Suppressor macrophage treated with lipopolysaccharide for 4 hours (primary cell): ENCODE measurements at regions not wholly inside any gene's neighbourhood (a gene's known extent, or its start where the extent isn't known, plus 50 kb on each side); places are given as distances from the start of the nearest gene placed in this dataset.

Experiments
- DNase-seq: peaks from one replicate; pipeline ENCODE4 v3.0.0-alpha.2; 2020

- no peak for DNase-seq
Measured at GRCh38 chr20:52476074-52476750, 284.6 kb upstream of the ZFP64 start.

DNA sequence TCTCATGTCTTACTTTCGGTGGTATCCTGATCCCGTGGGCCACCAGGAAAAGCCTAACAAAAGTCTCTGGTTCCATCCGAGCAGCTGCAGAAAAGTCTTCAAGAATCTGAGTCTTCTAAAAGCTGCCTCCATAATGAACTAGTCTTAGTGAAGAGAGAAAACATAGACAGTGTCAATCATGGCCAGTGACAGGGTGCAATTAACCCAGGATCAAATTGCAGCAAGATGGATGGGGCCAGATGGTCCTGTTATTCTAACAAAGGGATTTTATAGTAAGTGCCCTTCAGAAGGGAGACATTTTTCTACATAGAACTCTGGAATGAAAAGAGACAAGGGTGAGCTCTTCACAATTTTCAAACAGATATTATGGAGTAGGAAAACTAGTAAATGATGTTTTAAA is 281.6 kb upstream of the ZFP64 start:
- no peak for DNase-seq

- no peak for DNase-seq
Measured at GRCh38 chr20:52470561-52470960, 279.0 kb upstream of the ZFP64 start.

DNA sequence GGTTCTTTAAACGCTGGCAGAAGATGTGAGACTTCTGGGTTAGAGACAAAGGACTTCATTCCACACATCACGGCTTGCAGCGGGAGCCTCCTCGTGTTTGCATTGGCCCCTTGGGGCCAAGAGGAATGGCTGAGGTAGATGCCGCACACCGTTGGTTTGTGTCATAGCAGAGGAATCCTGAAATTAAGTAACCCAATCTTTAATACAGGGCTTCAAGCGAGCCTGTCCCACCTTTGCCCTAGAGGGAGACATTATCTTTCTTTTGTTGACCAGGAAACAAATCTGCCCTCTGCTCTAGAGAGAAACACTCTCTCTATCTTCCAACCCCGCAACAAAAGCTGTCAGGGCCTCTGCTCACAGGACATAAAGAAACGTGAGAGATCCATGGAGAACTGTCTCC is 277.5 kb upstream of the ZFP64 start:
- no peak for DNase-seq

- no peak for DNase-seq
Measured at GRCh38 chr20:52465991-52466390, 274.4 kb upstream of the ZFP64 start.

DNA sequence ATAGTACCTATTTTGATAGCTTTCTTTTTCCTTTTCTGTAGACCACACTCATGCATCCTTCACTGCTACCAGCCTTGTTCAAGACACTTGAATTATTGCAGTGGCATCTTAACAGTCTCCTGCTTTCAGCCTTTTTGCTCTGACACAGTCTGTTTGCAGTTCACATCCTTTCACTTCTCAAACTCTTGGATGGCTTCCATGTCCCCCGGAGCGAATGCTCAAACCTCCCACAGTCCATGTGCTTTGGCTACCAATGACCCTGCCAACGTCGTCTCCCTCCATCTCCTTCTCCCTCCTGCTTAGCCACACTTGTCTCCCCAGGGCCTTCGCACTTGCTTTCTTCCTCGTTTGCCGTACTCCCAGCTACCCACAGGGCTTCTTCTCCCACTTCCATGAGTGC is 270.0 kb upstream of the ZFP64 start:
- no peak for DNase-seq

DNA sequence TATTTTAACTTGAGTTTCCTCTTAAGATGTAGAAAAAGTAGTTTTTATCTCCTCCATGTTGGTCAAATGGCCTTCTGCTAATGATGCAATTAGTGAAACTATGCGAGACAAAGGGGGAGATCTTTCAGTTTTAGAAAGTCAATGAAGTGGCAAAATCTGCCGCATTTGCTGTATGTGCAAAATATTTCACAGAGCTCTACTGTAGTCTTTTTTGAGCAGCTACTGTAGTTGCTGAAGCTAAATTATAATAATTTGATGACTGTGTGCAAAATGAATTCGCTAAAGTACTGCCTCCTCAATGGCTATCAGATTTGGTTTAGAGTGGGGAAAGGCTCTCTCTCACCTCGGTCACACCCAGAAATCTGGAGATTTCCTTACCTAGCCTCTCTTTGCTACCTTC is 267.6 kb upstream of the ZFP64 start:
- DNase-seq: no peak

DNA sequence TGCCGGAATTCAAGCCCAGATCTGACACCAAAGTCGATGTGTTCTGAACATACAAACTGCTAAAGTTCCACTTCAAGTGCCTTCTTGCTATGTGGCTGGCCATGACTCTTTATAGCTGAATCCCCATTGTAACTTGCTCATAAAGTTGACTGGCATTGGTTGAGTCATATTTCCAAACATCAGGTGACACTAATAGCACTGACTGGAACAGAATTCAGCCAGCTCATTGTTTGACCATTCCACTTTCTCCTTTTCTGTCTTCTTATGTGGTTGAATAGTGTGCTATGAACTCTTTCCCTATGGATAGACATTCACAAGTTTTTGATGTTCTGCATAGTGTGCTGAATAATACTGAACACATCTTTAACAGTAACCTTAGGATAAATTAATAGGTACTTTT is 266.2 kb upstream of the ZFP64 start:
- no peak for DNase-seq

GRCh38 chr20:52454660-52455059 is 263.1 kb upstream of the ZFP64 start:
- DNase-seq: no peak

DNA sequence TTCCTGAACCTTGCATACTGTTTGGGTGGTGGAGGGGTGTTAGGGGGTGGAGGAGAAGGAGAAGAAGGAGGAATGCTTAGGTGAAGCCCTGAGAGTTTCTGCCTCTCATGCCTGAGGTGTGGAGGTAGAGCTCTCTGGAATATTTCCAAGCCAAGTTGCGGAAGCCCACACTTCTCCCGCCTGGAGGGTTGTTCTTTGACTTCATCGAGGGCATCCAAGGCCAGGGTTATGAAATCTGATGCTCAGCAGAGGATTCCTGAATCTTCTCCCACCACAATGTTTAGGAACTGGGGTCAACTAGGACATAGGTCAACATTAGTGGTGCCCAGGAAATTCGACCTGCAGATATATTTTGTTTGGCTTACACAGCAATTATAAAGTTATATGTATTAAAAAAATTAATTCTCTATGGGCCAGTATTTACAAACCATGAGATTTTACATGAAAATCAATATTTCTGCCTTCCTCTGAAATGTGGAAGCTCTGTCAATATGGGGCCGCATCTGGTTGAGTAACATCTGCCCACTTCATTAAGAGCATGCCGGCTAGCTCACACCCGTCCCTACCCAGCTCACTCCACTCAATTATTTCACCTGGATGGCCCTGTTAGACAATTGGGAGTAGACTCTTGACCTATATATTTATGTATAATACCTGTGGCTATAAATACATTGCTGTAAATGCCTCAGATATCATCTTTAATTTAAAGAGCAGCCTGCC is 257.1 kb upstream of the ZFP64 start:
- no peak for DNase-seq

GRCh38 chr20:52447225-52447551 is 255.6 kb upstream of the ZFP64 start:
- DNase-seq: no peak

GRCh38 chr20:52446421-52447224 is 255.0 kb upstream of the ZFP64 start:
- no peak for DNase-seq

GRCh38 chr20:52444455-52444854 is 252.9 kb upstream of the ZFP64 start:
- DNase-seq: no peak

- DNase-seq: no peak
Measured at GRCh38 chr20:52443874-52444273, 252.3 kb upstream of the ZFP64 start.

DNA sequence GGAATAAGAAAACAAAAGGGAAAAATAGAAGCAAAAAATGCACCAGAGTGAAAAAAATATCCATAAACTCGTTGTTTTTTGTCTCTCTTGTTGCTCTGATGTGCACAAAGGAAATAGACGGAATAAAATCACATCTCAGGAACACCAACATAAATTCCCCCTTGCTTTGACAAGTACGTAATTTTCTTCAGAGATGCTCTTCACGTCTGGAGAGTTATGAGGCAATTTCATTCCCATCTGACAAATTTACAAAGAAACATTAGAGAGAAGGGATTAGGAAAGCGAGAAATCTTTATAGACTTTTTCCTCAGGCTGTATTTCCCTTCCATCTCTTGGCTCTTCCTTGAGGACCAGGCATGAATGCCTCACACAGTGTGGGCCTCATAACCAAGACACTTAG is 250.1 kb upstream of the ZFP64 start:
- DNase-seq: no peak

DNA sequence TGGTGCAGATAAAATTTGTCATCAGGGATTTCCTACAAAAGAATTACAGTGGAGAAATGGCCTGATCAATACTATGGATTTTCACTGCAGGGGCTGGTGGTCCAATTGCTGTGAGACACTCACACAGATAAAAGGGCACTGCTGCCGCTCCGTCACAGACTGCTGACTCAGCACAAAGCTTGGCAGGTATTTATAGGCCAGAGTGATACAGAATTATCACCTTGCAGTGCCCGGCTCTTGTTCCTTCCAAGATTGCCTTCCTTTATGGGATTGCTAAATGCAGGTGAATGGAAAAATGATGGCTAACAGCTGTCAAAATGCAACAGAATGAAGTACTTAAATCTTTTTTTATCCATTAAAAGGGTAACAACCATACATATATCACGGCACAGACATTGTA is 247.8 kb upstream of the ZFP64 start:
- DNase-seq: no peak

GRCh38 chr20:52438326-52438963 is 246.9 kb upstream of the ZFP64 start:
- no peak for DNase-seq

- no peak for DNase-seq
Measured at GRCh38 chr20:52434453-52434852, 242.9 kb upstream of the ZFP64 start.

- DNase-seq: no peak
Measured at GRCh38 chr20:52434041-52434425, 242.5 kb upstream of the ZFP64 start.

DNA sequence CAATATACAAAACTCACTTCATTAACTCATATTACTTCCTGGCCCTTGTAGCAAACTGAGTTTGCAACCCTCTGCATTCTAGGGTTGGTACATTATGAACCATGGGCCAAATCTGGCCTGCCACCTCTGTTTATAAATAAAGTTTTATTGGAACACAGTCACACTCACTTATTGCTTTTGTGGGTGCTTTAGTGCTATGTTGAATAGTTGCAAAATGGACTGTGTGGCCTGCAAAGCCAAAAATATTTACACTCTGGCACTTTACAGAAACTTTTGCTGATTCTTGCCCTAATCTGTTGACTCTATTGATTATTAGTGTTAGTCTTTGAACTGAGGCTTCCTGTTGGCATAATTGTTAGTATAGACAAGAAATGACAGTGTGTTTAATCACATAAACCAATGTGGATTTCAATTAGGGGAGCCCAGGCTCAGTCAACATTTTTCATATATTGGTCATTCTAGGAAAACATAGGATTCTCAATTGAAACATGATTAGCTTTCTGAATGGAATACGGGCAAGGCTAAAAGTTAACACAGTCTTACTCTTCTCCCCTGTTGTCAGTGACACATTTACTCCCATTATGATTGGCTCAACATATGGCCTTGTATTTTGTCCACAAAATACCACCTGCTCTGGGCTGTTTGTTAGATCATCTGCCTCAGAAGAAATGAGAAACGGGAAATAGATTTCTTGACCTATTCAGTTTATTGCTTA is 241.9 kb upstream of the ZFP64 start:
- no peak for DNase-seq

DNA sequence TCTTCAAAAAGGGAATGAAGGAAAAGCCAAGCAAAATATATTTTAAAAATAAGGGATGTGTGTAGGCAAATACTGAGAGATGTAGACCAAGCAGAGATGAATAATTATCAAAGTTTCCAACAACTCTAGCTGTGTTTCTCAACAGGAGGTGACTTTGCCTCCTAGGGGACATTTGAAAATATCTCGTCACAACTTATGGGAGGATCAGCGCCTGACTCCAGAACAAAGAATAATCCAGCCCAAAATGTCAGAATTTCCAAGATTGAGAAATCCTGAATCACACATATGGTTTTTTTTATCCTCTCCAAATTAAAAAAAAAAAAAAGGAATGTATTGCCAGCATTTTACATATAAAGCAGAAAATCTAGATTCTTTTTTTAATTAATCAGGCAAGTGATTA is 241.2 kb upstream of the ZFP64 start:
- no peak for DNase-seq

GRCh38 chr20:52429029-52429428 is 237.4 kb upstream of the ZFP64 start:
- no peak for DNase-seq

- no peak for DNase-seq
Measured at GRCh38 chr20:52427960-52428359, 236.4 kb upstream of the ZFP64 start.
